Spleen (tissue), 11 donors: ENCODE measurements at regions not wholly inside any gene's neighbourhood (a gene's known extent, or its start where the extent isn't known, plus 50 kb on each side); places are given as distances from the start of the nearest gene placed in this dataset.

ENCODE experiments used
- DNase-seq: peaks from one replicate; pipeline ENCODE4 v3.0.0-alpha.2; 2020
- H3K27ac ChIP-seq, 8 donors: fragments of 200-600 bp; sonication (generic) in 7 of 8; 1 replicate in 4 of 8; 2 replicates in 4 of 8; pipeline versions ENCODE4 v1.5.0 to v1.8.0; 2016 to 2021; ENCODE audit warnings: inconsistent platforms in 4 of 8, mild to moderate bottlenecking in 4 of 8, moderate library complexity in 1 of 8
- H3K27me3 ChIP-seq, 7 donors: fragments of 200-600 bp; sonication (generic) in 6 of 7; replicated peaks in 1 of 7; 1 replicate in 4 of 7; 2 replicates in 3 of 7; pipeline versions ENCODE4 v1.5.0 to v1.8.0; 2016 to 2021; ENCODE audit warnings: inconsistent platforms in 3 of 7, mild to moderate bottlenecking in 1 of 7
- H3K36me3 ChIP-seq, 6 donors: fragments of 200-600 bp; sonication (generic) in 5 of 6; 1 replicate in 4 of 6; 2 replicates in 2 of 6; pipeline versions ENCODE4 v1.5.0 to v1.8.0; 2016 to 2021; ENCODE audit warnings: inconsistent platforms in 2 of 6
- H3K4me1 ChIP-seq, 6 donors: fragments of 200-600 bp; sonication (generic) in 5 of 6; 1 replicate in 3 of 6; 2 replicates in 3 of 6; pipeline versions ENCODE4 v1.5.0 to v1.8.0; 2016 to 2021; ENCODE audit warnings: inconsistent platforms in 3 of 6
- H3K4me3 ChIP-seq, 8 donors: fragments of 200-600 bp; sonication (generic) in 7 of 8; 1 replicate in 4 of 8; 2 replicates in 4 of 8; pipeline versions ENCODE4 v1.5.0 to v1.8.0; 2016 to 2021; ENCODE audit warnings: inconsistent platforms in 4 of 8, mild to moderate bottlenecking in 4 of 8, moderate library complexity in 2 of 8
- H3K9me3 ChIP-seq, 8 donors: fragments of 200-600 bp; sonication (generic) in 7 of 8; 1 replicate in 4 of 8; 2 replicates in 4 of 8; pipeline versions ENCODE4 v1.5.0 to v1.8.0; 2016 to 2021; ENCODE audit warnings: inconsistent platforms in 4 of 8
- CTCF ChIP-seq, 11 experiments: fragments of 200-600 bp in 7 of 11; fragments of 450-650 bp in 4 of 11; sonication (generic) in 4 of 11; IDR thresholded peaks in 8 of 11; conservative IDR thresholded peaks in 3 of 11; 1 replicate in 7 of 11; 2 replicates in 4 of 11; pipeline versions ENCODE4 v1.4.0 to v1.8.0; 2016 to 2021; ENCODE audit warnings: antibody characterized with exemption in 11 of 11, inconsistent platforms in 4 of 11, mild to moderate bottlenecking in 1 of 11
- POLR2A ChIP-seq, 3 donors: fragments of 450-650 bp; IDR thresholded peaks; one replicate each; pipeline ENCODE4 v1.5.1; 2017; ENCODE audit warnings: antibody characterized with exemption in 3 of 3, mild to moderate bottlenecking in 1 of 3
- POLR2AphosphoS5 ChIP-seq, 3 donors: sonication (generic); formaldehyde crosslinking; IDR thresholded peaks; one replicate each; pipeline ENCODE4 v1.5.1; 2017; ENCODE audit warnings: antibody characterized with exemption in 3 of 3
- WGBS, 5 donors: extraction: QIAGEN DNeasy Blood & Tissue Kit in 3 of 5; methylation state at CpG; one replicate each; pipeline versions ENCODE4 v1.1.5 to v1.1.7; 2013 to 2018; 5-methylcytosine and 5-hydroxymethylcytosine counted together
- intact Hi-C: fragments of 100-400 bp; cut with DNase I; formaldehyde crosslinking; loops from one replicate; pipeline ENCODE4 v1.15.0; 2023; ENCODE audit warnings: low total_unique reads
- donor health status: healthy with polysubstance abuse.
- donor health status: DM: no; HTN: no; CAD: no; lungs with moderate emphysema.
- donor health status: DM: no; HTN: no; CAD: no.
- donor health status: Bipolar disorder and iron deficiency.
- donor health status: healthy.
- donor health status: DM: no; HTN: no; CAD: no.
- donor health status: DM: yes; HTN: yes; CAD: no.

DNA sequence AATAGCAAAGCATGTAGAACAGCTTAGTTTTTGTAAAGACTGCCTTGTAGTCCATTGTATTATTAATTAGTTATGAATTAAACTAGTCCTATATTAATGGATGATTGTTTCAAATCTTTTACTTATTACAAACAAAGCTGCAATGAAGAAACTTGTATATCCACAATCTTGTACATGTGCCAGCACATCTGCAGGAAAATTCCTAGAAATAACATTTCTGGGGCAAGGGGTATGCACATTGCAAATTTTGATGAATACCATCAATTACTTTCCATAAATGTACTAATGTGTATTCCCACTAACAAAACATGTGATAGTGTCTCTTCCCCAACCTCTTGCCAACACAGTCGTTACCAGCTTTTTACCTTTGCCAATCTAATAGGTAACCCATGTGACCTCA is 73.6 kb upstream of the AKAP12 start:
- no peaks in the 10 kb centered on the region for H3K9me3 ChIP-seq
- H3K4me1 ChIP-seq = no peaks in the 10 kb centered on the region
- 79 to 94% (median 90%) methylated on average over 1 of the region's 1 CpG for WGBS, 5 donors
- DNase-seq = no peak
- intact Hi-C loops = no loop called here
- TF ChIP-seq CTCF (IDR thresholded peaks at IDR 0.05 in 8 of 11, conservative IDR thresholded peaks at IDR 0.05 in 3 of 11) = no peak
- H3K27ac ChIP-seq = no peak overlapping the region
- no peak overlapping the region for H3K4me3 ChIP-seq
- H3K27me3 ChIP-seq = no peaks in the 10 kb centered on the region
- H3K36me3 ChIP-seq = no peaks in the 10 kb centered on the region

DNA sequence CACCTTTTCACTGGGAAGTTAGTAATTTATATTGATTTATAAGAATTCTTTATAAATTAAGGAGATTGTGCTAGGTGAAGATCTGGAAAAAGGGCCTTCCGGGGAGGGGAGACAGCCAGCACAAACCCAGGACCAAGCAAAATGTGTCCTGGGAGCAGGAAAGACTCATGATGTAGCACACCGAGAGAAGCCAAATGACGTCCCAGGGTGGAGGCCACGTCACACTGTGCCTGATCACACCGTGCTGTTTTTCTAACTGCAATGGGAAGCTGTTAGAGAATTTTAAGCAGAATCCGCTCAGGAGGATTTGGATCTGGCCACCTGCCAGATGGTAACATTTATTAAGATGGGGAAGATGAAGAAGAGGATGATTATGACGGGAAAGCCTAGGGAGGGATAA is 72.7 kb upstream of the AKAP12 start:
- 86 to 93% (median 89%) methylated on average over 7 of the region's 7 CpGs for WGBS, 5 donors
- intact Hi-C loops = no loop called here
- H3K27ac ChIP-seq = no peak overlapping the region
- TF ChIP-seq POLR2A (IDR thresholded peaks at IDR 0.05) (no peak), CTCF (IDR thresholded peaks at IDR 0.05 in 8 of 11, conservative IDR thresholded peaks at IDR 0.05 in 3 of 11) (no peak), POLR2AphosphoS5 (IDR thresholded peaks at IDR 0.05) (no peak)
- DNase-seq = no peak
- H3K4me1 ChIP-seq = no peaks in the 10 kb centered on the region
- H3K4me3 ChIP-seq = no peak overlapping the region
- no peaks in the 10 kb centered on the region for H3K27me3 ChIP-seq
- H3K36me3 ChIP-seq = no peaks in the 10 kb centered on the region
- no peaks in the 10 kb centered on the region for H3K9me3 ChIP-seq

- Histone ChIP-seq H3K27me3 (no peaks in the 10 kb centered on the region), H3K27ac (no peak overlapping the region), H3K4me1 (no peaks in the 10 kb centered on the region), H3K36me3 (no peaks in the 10 kb centered on the region), H3K4me3 (no peak overlapping the region), H3K9me3 (no peaks in the 10 kb centered on the region)
- WGBS, 5 donors = 69 to 84% (median 77%) methylated on average over 10 of the region's 10 CpGs
- intact Hi-C loops = no loop called here
- DNase-seq = no peak
- TF ChIP-seq POLR2A (IDR thresholded peaks at IDR 0.05) (no peak), POLR2AphosphoS5 (IDR thresholded peaks at IDR 0.05) (no peak), CTCF (IDR thresholded peaks at IDR 0.05 in 8 of 11, conservative IDR thresholded peaks at IDR 0.05 in 3 of 11) (no peak)
Measured at GRCh38 chr6:151170622-151171246, 69.0 kb upstream of the AKAP12 start.

GRCh38 chr6:151172751-151173150 is 67.0 kb upstream of the AKAP12 start:
- intact Hi-C loops = no loop called here
- H3K27me3 ChIP-seq = peaks cover 0 to 3% (median 0%) of the 10 kb centered on the region in 7 donors
- DNase-seq = no peak
- no peaks in the 10 kb centered on the region for H3K36me3 ChIP-seq
- TF ChIP-seq POLR2AphosphoS5 (IDR thresholded peaks at IDR 0.05) (no peak), CTCF (IDR thresholded peaks at IDR 0.05 in 8 of 11, conservative IDR thresholded peaks at IDR 0.05 in 3 of 11) (no peak), POLR2A (IDR thresholded peaks at IDR 0.05) (no peak)
- 73 to 94% (median 85%) methylated on average over 3 of the region's 3 CpGs for WGBS, 5 donors
- H3K27ac ChIP-seq = no peak overlapping the region
- H3K9me3 ChIP-seq = no peaks in the 10 kb centered on the region
- H3K4me1 ChIP-seq = no peaks in the 10 kb centered on the region
- H3K4me3 ChIP-seq = no peak overlapping the region
